Upper lobe of left lung (tissue), 6 donors: ENCODE measurements at regions not wholly inside any gene's neighbourhood (a gene's known extent, or its start where the extent isn't known, plus 50 kb on each side); places are given as distances from the start of the nearest gene placed in this dataset.
A peak's percentile ranks its signal among the peaks of the same experiment; 100 is the strongest.

ENCODE experiments used
- ATAC-seq, 2 donors: fragments of 200-7000 bp; cut with Tn5 transposase; one replicate each; pipeline ENCODE4 v1.9.1; 2022; ENCODE audit warnings: mild to moderate bottlenecking in 2 of 2, moderate library complexity in 2 of 2; ENCODE audit not compliant: low FRiP score in 2 of 2
- DNase-seq, 2 donors: peaks; one replicate each; pipeline ENCODE4 v3.0.0-alpha.2; 2019 to 2020
- H3K27ac ChIP-seq, 4 donors: fragments of 200-600 bp; sonication (generic); one replicate each; pipeline ENCODE4 v1.5.1; 2016 to 2019
- H3K27me3 ChIP-seq, 4 donors: fragments of 200-600 bp; sonication (generic); one replicate each; pipeline ENCODE4 v1.5.1; 2017 to 2019
- H3K36me3 ChIP-seq, 4 donors: fragments of 200-600 bp; sonication (generic); one replicate each; pipeline ENCODE4 v1.5.1; 2016 to 2019
- H3K4me1 ChIP-seq, 4 donors: fragments of 200-600 bp; sonication (generic); one replicate each; pipeline ENCODE4 v1.5.1; 2018 to 2019
- H3K4me3 ChIP-seq, 4 donors: fragments of 200-600 bp; sonication (generic); one replicate each; pipeline ENCODE4 v1.5.1; 2017 to 2019; ENCODE audit warnings: mild to moderate bottlenecking in 2 of 4, moderate library complexity in 1 of 4
- H3K9me3 ChIP-seq, 4 donors: fragments of 200-600 bp; sonication (generic); one replicate each; pipeline ENCODE4 v1.5.1; 2018 to 2019
- CTCF ChIP-seq, 6 experiments: fragments of 450-650 bp in 4 of 6; fragments of 200-600 bp in 2 of 6; sonication (generic) in 2 of 6; IDR thresholded peaks; one replicate each; pipeline ENCODE4 v1.5.1; 2016 to 2019; ENCODE audit warnings: antibody characterized with exemption in 6 of 6
- EP300 ChIP-seq, 4 donors: sonication (generic); formaldehyde crosslinking; IDR thresholded peaks; one replicate each; pipeline ENCODE4 v1.5.1; 2017; ENCODE audit warnings: antibody characterized with exemption in 4 of 4, control low read depth in 2 of 4
- POLR2A ChIP-seq, 4 donors: fragments of 450-650 bp; IDR thresholded peaks; one replicate each; pipeline ENCODE4 v1.5.1; 2016 to 2017; ENCODE audit warnings: antibody characterized with exemption in 4 of 4, mild to moderate bottlenecking in 2 of 4
- POLR2AphosphoS5 ChIP-seq, 2 donors: sonication (generic); formaldehyde crosslinking; IDR thresholded peaks; one replicate each; pipeline ENCODE4 v1.5.1; 2017; ENCODE audit warnings: antibody characterized with exemption in 2 of 2
- WGBS, 2 donors: methylation state at CpG; one replicate each; pipeline ENCODE4 v1.1.5; 2017 to 2018; 5-methylcytosine and 5-hydroxymethylcytosine counted together
- donor health status: DM: no; HTN: no; CAD: no; lungs with moderate emphysema.
- donor health status: DM: no; HTN: yes; CAD: no; lungs with severe emphysema.

DNA sequence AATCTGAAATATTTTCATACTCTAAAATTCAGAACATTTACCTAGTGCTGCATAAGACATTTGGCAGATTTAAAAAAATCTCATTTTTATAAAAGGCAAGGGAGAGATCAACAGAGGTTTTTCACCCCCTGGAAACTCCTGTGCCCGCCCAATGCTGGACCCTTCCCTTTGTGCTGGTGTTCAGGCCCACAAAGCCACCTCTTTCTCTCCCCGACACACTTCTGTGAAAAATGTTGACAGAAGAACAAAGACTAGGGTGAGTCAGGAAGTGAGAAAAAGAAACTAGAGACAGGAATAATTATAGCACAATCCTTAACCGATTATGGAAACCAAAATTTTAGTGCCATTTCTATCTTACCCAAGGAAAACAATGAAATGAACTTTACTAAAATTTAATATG is 197.7 kb upstream of the STXBP6 start:
- WGBS, 2 donors: 61 to 63% methylated on average over 3 of the region's 3 CpGs
- DNase-seq: no peak
- no peaks in the 10 kb centered on the region for H3K36me3 ChIP-seq
- ATAC-seq: no peak
- no peaks in the 10 kb centered on the region for H3K27me3 ChIP-seq
- no peak overlapping the region for H3K4me3 ChIP-seq
- TF ChIP-seq EP300 (IDR thresholded peaks at IDR 0.05): no peak
- no peaks in the 10 kb centered on the region for H3K4me1 ChIP-seq
- H3K27ac ChIP-seq: no peak overlapping the region
- no peaks in the 10 kb centered on the region for H3K9me3 ChIP-seq

DNA sequence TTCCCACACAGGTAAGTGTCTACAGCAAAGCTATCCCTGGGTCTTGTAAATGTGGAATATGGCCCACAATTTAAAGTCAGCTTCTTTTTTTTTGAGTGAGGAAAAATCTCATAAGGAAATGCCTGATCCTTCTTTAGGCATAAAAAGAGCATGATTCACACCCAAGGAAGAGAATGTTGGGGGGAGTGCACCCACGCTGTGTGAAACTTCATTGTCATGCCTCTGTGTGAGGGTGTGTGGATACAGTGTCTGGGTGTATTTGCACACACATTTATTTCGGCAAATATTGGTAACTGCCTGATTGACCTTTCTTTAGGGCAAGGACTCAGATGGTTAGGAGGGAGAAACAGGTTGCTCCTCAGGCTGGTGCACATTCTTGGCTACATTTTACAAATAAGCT is 196.8 kb upstream of the STXBP6 start:
- WGBS, 2 donors: 76 to 95% methylated on average over 2 of the region's 2 CpGs
- Histone ChIP-seq H3K4me1 (no peaks in the 10 kb centered on the region), H3K27me3 (no peaks in the 10 kb centered on the region), H3K4me3 (no peak overlapping the region), H3K9me3 (no peaks in the 10 kb centered on the region), H3K27ac (no peak overlapping the region), H3K36me3 (no peaks in the 10 kb centered on the region)
- TF ChIP-seq POLR2AphosphoS5 (IDR thresholded peaks at IDR 0.05) (no peak), POLR2A (IDR thresholded peaks at IDR 0.05) (no peak), EP300 (IDR thresholded peaks at IDR 0.05) (no peak), CTCF (IDR thresholded peaks at IDR 0.05) (no peak)
- no peak for DNase-seq
- no peak for ATAC-seq

DNA sequence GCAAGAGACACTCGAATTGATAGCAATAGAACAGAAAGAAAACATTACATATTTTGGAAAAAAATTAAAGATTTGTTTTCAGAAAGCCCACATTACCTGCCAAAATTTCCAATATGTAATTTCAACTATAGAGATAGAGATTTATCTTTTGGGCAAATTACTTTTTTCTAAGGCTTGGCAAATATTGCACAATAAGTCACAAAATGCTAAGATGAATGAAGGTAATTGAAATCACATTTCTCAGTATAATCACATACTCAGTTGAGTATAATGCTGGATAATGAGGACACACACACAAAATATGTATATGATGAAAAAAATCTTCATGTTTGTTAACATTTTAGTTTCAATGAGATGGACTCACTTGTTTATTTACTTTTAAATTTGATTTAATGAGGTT is 189.2 kb upstream of the STXBP6 start:
- no peak overlapping the region for H3K4me3 ChIP-seq
- H3K27me3 ChIP-seq: no peaks in the 10 kb centered on the region
- no peak for ATAC-seq
- H3K36me3 ChIP-seq: no peaks in the 10 kb centered on the region
- no peak for DNase-seq
- H3K4me1 ChIP-seq: no peaks in the 10 kb centered on the region
- H3K27ac ChIP-seq: no peak overlapping the region
- no peaks in the 10 kb centered on the region for H3K9me3 ChIP-seq
- WGBS, 2 donors: 45 to 46% methylated on average over 1 of the region's 1 CpG
- TF ChIP-seq POLR2A (IDR thresholded peaks at IDR 0.05): no peak
- no peak for TF ChIP-seq EP300 (IDR thresholded peaks at IDR 0.05)
- no peak for TF ChIP-seq POLR2AphosphoS5 (IDR thresholded peaks at IDR 0.05)
- TF ChIP-seq CTCF (IDR thresholded peaks at IDR 0.05): no peak

DNA sequence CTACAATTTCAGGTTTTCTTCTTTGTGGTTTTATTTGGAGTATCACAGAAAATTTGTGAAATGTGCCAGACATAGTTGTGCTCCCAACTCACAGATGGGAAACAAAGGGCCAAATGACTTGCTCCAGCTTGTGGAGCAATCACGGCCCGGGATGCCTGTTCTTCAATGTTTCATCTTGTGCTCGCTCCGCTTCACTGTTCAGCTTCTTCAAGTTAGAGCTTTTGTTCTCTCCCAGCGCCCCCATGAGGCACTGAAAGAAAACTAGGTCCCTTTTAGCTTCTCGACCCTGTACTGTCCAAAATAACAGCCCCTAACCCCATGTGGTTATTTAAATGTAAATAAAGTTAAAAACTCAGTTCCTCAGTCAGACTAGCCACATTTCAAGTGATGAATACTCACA is 187.9 kb upstream of the STXBP6 start:
- Histone ChIP-seq H3K4me3 (no peak overlapping the region), H3K9me3 (no peaks in the 10 kb centered on the region), H3K27ac (no peak overlapping the region), H3K4me1 (no peaks in the 10 kb centered on the region), H3K27me3 (no peaks in the 10 kb centered on the region), H3K36me3 (no peaks in the 10 kb centered on the region)
- TF ChIP-seq CTCF (IDR thresholded peaks at IDR 0.05) (no peak), POLR2AphosphoS5 (IDR thresholded peaks at IDR 0.05) (no peak), EP300 (IDR thresholded peaks at IDR 0.05) (no peak), POLR2A (IDR thresholded peaks at IDR 0.05) (no peak)
- DNase-seq (no peak), ATAC-seq (peak in 1 of 2 donors; percentile 34)
- WGBS, 2 donors: 14 to 23% methylated on average over 6 of the region's 6 CpGs

DNA sequence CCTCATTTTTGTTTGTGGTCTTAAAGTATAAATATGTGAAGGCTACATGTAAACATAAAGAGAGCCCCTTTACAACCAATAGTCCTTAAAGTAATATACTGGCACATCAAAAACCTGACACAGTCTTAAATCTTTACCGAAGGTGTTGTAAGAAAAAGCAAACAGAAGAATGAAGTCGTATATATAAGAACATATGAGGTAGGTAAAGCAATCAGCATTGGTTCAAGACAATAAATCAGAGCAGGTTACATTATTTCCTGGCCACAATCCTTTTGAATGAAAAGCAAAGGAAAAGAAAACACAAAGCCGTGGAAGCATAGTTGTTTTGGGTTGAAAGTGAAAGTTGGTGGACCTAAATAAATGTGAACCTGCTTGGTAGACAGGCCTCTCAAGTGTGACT is 183.7 kb upstream of the STXBP6 start:
- Histone ChIP-seq H3K36me3 (no peaks in the 10 kb centered on the region), H3K27me3 (no peaks in the 10 kb centered on the region), H3K4me3 (no peak overlapping the region), H3K9me3 (no peaks in the 10 kb centered on the region), H3K4me1 (no peaks in the 10 kb centered on the region), H3K27ac (no peak overlapping the region)
- DNase-seq (no peak), ATAC-seq (no peak)
- TF ChIP-seq POLR2A (IDR thresholded peaks at IDR 0.05) (no peak), CTCF (IDR thresholded peaks at IDR 0.05) (no peak), EP300 (IDR thresholded peaks at IDR 0.05) (no peak), POLR2AphosphoS5 (IDR thresholded peaks at IDR 0.05) (no peak)
- WGBS, 2 donors: 32 to 47% methylated on average over 3 of the region's 3 CpGs
